ENCODE measurements at regions not wholly inside any gene's neighbourhood (a gene's known extent, or its start where the extent isn't known, plus 50 kb on each side); places are given as distances from the start of the nearest gene placed in this dataset.

- no peak for DNase-seq (ENCODE audit: low read depth in 2 of 2)
Observed at GRCh38 chr6:14431385-14432330, 314.1 kb downstream of the CD83 start.

DNA sequence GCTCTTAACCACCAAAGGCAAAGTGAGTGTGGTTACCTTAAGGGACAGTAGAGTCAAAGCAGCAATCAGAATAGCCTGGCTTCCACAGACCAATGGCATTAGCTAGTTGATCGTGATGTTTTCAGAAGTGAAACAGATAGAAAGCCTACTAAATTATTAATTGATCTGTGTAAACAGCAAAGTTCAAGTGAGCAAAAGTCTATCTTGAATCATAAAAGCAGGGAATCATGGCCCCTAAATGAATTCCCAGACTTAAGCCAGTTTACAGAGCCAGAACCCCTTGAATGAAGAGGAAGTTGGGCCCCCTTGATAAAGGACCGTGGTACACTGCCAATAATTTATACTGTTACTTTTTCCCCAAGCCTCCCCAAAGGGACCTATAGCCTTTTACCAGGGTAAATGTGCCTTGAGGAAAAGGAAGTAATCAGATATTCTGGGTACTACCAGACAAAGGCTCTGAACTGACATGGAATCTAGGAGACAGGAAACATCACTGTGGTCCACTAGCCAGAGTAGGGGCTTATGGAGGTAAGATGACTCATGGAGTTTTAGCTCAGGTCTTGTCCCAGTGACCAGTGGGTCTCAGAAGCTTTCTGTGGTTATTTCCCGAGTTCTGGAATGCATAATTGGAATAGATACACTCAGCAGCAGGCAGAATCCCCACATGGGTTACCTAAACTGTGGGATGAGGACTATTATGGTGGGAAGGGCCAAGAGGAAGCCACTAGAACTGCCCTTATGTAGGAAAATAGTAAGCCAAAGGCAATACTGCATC lies 317.5 kb downstream of the CD83 start:
- no peak for DNase-seq (ENCODE audit: low read depth in 2 of 2)

GRCh38 chr6:14436592-14437132 lies 319.1 kb downstream of the CD83 start:
- DNase-seq (ENCODE audit: low read depth in 2 of 2), result no peak

DNA sequence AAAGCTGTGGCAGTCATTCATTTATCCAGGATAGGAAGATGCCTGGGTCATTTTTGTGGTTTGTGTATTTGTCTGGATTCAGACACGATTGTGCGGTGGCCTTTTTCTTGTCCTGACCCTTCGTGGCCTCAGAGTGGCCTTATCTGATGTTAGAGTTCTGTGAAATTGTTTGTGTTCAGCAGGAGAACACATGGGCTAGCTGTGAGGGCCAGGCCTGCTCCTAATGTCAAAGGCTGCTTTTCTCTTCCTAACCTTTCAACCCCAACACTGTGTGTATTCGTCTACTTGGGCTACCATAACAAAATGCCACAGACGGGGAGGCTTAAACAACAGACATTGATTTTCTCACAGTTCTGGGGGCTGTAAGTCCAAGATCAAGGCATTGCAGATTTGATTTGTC lies 321.8 kb downstream of the CD83 start:
- no peak for DNase-seq (ENCODE audit: low read depth in 2 of 2)

- no peak for DNase-seq (ENCODE audit: low read depth in 2 of 2)
Observed at GRCh38 chr6:14440215-14440910, 322.8 kb downstream of the CD83 start.

DNA sequence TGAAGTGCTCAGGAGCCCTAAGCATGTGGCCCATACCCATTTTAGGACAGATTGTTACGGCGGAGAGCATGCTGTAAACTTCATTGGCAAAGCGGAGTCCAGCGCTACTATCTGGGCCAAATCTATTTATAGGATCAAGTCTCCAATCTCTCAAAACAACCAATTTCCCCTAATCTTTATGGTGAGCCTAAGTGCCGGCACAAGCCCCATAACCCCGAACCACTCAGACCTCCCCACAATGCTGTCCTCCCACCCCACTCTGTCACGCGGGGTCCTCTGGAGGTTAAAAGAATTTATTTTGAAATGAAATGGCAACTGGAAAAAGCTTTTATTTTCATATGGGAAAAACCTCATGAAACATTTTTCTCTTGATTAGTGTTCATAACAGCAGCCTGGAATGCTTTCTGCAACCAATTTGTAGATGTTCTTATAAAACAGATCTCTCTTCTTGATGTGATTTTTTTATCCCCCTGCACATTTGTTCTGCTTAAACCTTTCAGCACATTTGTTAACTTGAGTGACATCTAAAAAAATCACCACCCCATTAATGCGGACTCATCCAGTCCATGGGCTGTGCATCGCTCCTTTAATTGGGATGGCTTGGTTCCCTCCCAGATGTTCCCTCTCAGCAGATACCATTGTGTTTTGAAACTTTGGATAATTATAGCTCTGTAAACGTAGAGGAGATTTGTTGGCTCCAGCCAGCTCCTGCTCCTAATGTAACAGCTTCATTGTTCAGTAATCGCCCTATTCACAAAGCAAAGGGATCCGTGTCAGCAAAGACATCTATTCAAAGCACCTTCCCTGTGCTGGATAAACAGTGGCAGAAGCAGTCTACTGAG lies 323.6 kb downstream of the CD83 start:
- DNase-seq (ENCODE audit: low read depth in 2 of 2), result no peak

- DNase-seq (ENCODE audit: low read depth in 2 of 2), result no peak
Observed at GRCh38 chr6:14442242-14442641, 324.7 kb downstream of the CD83 start.

DNA sequence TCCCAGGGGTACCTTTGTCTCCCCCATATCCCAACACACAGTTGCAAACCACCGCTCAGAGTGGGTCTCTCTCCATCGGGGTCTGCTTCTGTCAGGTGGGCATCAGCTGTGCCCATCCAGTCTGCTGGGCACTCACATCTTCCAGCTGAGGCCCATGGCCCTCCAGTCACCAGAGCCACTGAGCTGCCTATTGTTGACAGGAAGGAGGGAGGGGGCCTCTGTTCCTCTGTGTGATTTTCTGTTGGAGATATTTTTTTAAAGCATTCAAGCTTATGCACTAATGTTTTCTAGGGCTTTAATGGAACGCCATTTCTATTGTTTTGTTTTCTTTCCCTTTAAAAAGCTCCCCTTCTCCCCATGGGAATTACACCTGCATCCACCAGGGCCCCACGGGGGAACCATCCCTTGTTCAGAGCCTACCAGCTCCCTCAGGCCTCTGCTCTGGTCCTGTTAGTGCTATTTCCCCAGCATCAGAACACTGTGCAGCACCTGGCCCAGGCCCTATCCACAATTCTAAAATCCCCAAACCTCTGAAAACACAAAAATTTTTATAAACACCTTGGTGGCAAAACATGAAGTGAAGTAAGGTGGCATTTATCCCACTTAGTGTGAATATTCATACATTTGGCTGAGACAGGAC lies 326.2 kb downstream of the CD83 start:
- no peak for DNase-seq (ENCODE audit: low read depth in 2 of 2)

DNA sequence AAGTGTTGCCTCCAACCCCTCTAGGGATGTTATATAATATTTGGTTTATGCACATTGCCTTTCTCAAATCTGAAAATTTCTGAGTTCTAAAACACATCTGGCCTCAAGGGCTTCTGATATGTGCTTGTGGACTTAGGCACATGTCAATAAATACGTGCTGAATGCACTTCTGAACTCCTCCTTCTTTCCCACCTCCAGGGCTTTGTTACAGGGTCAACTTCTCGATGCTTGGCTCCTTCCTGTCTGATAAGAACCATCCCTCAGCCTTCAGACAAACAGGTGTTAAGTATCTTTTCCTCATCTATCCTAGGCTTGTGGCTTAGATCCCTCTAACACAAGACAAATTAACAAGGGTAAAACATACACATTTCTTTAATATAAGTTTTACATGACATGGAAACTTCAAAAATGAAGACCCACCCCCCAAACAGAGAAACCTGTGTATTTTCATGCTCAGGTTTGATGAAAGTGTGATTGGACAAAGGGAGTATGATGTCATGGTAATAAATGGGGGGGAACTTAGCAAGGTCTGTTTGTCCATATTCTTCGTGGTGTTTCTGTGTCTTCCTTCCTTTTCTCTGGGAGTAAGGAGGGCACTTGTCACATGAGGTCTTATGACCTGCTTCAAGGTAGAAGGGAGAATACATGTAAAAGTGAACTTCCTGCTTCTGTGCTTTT lies 326.9 kb downstream of the CD83 start:
- DNase-seq (ENCODE audit: low read depth in 2 of 2), result no peak

DNA sequence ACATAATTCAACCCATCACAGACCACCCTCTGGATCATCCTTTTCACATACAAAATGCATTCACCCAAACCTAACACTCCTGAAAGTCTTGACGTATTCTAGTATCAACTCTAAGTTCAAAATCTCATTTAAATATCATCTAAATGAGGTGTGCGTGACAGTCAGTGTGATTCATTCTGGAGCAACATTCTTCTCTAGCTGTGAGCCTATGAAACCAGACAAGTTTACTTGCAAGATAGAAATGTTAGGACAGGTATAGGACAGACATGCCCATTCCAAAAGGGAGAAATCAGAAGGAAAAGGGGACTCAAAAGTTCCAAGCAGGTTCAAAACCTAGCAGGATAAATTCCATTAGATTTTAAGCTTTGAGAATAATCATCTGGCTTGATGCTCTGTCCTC lies 329.7 kb downstream of the CD83 start:
- DNase-seq (ENCODE audit: low read depth in 2 of 2), result no peak

DNA sequence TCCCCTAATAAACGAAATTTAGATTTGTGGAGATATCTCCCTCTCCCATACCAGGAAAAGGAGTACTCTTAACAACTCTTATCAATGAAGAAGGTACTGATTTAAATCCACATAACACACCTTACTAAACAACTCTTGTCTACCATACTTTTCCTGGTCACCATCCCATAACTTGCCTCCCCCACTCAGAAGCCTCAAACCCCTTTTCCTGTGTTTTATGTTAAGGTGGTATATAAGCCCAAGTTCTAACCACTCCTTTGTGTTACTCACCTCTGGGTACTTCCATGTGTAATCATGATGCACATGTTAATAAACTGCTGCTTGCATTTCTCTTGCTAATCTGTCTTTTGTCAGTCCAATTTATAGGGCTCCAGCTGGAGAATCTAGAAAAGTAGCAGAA lies 330.7 kb downstream of the CD83 start:
- DNase-seq (ENCODE audit: low read depth in 2 of 2), result no peak

GRCh38 chr6:14450133-14450504 lies 332.5 kb downstream of the CD83 start:
- DNase-seq (ENCODE audit: low read depth in 2 of 2), result no peak

GRCh38 chr6:14450578-14450977 lies 333.0 kb downstream of the CD83 start:
- DNase-seq (ENCODE audit: low read depth in 2 of 2), result no peak

DNA sequence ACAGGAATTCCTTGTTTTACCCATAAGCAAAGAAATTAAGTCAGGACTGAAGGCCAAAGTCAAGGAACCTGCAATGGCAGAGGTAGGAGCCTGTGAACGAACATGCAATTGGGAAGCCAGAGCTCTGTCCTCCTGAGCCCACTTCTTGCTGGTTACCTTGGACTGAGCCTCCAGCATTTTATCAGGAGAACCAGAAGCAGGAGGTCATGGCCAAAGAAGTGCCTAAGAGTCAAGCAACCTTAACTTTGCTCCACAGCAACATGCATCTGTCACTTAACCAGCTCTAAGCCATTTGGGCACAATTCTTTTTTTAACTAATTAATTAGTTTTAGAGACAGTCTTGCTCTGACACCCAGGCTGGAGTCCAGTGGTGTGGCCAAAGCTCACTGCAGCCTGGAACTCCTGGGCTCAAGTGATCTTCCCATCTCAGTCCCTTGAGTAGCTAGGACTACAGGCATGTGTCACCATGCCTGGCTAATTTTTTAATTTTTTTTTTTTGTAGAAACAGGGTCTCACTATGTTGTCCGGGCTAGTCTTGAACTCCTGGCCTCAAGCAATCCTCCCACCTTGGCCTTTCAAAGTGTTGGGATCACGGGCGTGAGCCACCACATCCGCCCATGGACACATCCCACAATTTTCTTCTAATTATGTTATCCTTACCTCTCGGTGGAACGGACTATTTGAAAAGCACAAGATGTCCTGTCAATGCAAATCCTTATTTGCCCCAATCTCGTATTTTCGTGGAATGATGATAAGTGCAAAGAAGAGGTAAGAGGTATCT lies 334.2 kb downstream of the CD83 start:
- no peak for DNase-seq (ENCODE audit: low read depth in 2 of 2)

DNA sequence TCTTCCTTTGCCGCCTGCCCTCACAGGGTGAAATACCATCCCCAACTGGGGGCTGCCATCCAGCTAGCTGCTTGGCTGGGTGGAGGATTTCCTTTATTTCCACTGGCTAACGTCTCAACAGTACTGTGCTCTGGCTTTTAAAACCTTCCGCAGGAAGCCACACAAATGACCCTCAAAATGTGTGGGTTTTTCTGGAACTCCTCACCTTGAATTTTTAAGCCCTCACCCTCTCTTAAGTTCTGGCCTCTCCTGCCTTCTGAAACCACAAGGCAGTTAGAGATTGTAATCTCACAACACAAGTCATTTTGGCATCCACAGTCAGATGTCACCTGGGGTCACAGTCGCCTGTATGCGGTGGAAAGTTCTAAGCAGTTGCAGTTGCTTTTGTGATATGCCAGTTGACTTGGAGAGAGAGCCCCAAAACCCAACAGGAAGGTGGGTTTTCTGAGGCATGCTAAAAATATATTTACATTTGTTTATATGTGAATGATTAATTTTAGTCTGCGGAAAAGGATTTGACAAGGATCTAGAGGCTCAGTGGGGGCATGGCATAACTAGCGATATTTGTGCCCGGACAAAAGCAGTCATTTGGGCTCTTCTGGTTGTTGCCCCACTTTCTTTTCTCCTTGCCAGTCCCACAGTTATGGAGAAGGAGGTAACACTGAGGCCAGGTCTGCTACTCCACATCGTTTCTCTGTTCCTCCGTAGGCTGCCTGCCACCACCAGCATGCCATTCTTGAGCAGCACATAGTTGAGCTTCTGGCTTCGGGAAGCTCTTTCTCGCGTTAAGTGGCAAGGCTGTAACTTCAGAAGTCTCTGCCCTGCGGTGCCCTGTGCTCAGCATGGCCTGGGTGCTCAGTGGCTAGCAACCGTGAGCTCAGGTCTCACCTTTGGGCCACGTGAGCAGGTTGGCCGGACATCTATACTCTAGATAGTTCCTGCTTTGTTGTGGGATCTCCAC lies 335.3 kb downstream of the CD83 start:
- no peak for DNase-seq (ENCODE audit: low read depth in 2 of 2)

DNA sequence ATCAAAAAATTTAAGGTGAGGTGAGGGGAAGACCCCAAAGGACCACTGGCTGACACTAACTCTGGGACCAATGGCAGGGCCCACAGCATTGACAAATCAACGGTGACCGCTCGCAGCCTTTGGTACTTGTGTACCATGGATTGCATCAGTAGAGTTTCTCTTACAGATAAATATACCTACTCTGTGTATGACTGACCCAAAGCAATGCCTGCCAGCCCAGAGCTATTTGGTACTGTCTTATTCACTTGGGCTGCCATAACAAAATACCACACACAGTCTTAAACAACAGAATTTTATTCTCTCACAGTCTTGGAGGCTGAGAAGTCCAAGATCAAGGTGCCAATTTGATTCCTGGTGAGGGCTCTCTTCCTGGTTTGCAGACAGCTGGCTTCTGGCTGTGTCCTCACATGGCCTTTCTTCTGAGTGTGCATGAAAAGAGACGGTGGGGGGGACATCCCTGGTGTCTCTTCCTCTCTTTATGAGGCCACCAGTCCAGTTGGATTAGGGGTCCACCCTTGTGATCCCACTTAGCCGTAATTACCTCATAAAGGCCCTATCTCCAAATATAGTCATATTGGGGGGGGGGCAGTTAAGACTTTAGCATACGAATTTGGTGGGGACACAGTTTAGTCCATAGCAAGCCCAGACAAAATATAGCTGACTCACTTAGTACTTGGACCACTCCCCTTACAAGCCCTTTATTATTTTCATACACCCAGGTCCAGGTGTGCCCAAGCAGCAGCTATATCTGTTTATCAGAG lies 336.3 kb downstream of the CD83 start:
- no peak for DNase-seq (ENCODE audit: low read depth in 2 of 2)

DNA sequence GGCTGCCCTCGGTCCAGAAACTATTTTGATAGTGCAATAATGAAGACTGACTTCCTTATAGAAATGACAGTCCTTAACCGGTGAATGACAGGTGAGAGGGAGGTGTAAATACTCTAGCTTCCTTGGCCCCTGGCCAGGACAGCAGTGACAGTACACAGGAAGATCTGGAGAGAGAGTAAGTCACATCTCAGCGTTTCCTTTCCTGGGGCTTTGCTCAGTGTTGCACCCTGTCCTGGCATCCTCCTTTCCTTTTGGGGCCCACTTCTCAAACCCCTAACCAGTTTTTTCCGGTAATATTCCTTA lies 336.9 kb downstream of the CD83 start:
- no peak for DNase-seq (ENCODE audit: low read depth in 2 of 2)

GRCh38 chr6:14455427-14455826 lies 337.9 kb downstream of the CD83 start:
- DNase-seq (ENCODE audit: low read depth in 2 of 2), result no peak

All from stimulated activated CD8-positive, alpha-beta memory T cell treated with anti-CD3 and anti-CD28 coated beads, Interleukin-2, amount 100 ng/mL, for 1 hour (primary cell).